Panc1 (cell line): ENCODE measurements at regions not wholly inside any gene's neighbourhood (a gene's known extent, or its start where the extent isn't known, plus 50 kb on each side); places are given as distances from the start of the nearest gene placed in this dataset.

Source experiments
- ATAC-seq: fragments of 200-7000 bp; cut with Tn5 transposase; 2 replicates; pipeline ENCODE4 v1.9.1; 2020; ENCODE audit warnings: mild to moderate bottlenecking, moderate library complexity
- BruUV-seq: library from RNA; stranded (reverse); fragments of 400-500 nt; replicated peaks from 2 replicates; lab custom pipeline; 2021; lab: Mats Ljungman, UMichigan
- CTCF ChIA-PET: fragments of 300-600 bp; sonication (Branson Sonifier 250); formaldehyde crosslinking; loops from one replicate; lab custom pipeline; 2022; ENCODE audit warnings: antibody characterized with exemption; lab: Charles Lee
- POLR2A ChIA-PET: fragments of 300-600 bp; sonication (Branson Sonifier 250); formaldehyde crosslinking; loops from one replicate; lab custom pipeline; 2022; ENCODE audit warnings: antibody characterized with exemption; lab: Charles Lee
- DNase-seq: peaks from one replicate; pipeline ENCODE4 v3.0.0-alpha.2; 2010; ENCODE audit warnings: low read depth, low spot score
- H3K27ac ChIP-seq: 2 replicates; pipeline ENCODE4 v1.5.1; 2011; ENCODE audit warnings: mild to moderate bottlenecking, low read length, inconsistent platforms
- H3K27me3 ChIP-seq: fragments of 200-500 bp; sonication (Bioruptor generic); 2 replicates; pipeline ENCODE4 v1.6.0; 2014; ENCODE audit warnings: low read length, inconsistent platforms; ENCODE audit not compliant: control insufficient read depth, insufficient read depth
- H3K36me3 ChIP-seq: fragments of 200-500 bp; sonication (Bioruptor generic); 2 replicates; pipeline ENCODE4 v1.5.1; 2014; ENCODE audit warnings: inconsistent platforms, mild to moderate bottlenecking, low read length, moderate library complexity; ENCODE audit not compliant: control insufficient read depth, insufficient read depth
- H3K4me1 ChIP-seq: 2 replicates; pipeline ENCODE4 v1.5.1; 2011; ENCODE audit warnings: inconsistent platforms, mild to moderate bottlenecking, low read length, moderate library complexity; ENCODE audit not compliant: control insufficient read depth, insufficient read depth
- H3K4me3 ChIP-seq, 2 experiments: 2 replicates each; pipeline ENCODE4 v1.5.1; 2011 to 2012; ENCODE audit warnings: low read depth in 2 of 2, low read length in 2 of 2, mild to moderate bottlenecking in 2 of 2, inconsistent platforms in 1 of 2, moderate library complexity in 1 of 2
- H3K9me3 ChIP-seq: fragments of 200-500 bp; sonication (Bioruptor generic); 2 replicates; pipeline ENCODE4 v1.5.1; 2014; ENCODE audit warnings: low read depth, mild to moderate bottlenecking, inconsistent platforms, low read length, moderate library complexity; ENCODE audit not compliant: control insufficient read depth, insufficient read depth
- CTCF ChIP-seq: fragments of 450-650 bp; IDR thresholded peaks from 2 replicates; pipeline ENCODE4 v1.5.1; 2017; ENCODE audit warnings: mild to moderate bottlenecking
- POLR2AphosphoS5 ChIP-seq: IDR thresholded peaks from 2 replicates; pipeline ENCODE4 v1.6.1; 2012; ENCODE audit warnings: mild to moderate bottlenecking, low read depth, low read length, moderate library complexity
- REST ChIP-seq, 2 experiments: IDR thresholded peaks; 2 replicates each; pipeline ENCODE4 v1.6.1; 2011 to 2012; ENCODE audit warnings: low read depth in 2 of 2, control low read depth in 1 of 2, low read length in 1 of 2, mild to moderate bottlenecking in 1 of 2, moderate library complexity in 1 of 2; ENCODE audit not compliant: insufficient read depth in 1 of 2
- SIN3A ChIP-seq: IDR thresholded peaks from 2 replicates; pipeline ENCODE4 v1.6.1; 2012; ENCODE audit warnings: low read depth, mild to moderate bottlenecking, low read length, moderate library complexity, borderline replicate concordance; ENCODE audit not compliant: insufficient read depth
- TCF7L2 ChIP-seq: IDR thresholded peaks from 2 replicates; pipeline ENCODE4 v1.6.1; 2011; ENCODE audit warnings: mild to moderate bottlenecking, low read depth, low read length, inconsistent platforms
- in situ Hi-C: cut with HindIII; loops from 2 replicates; pipeline ENCODE4 v1.10.0; 2016; ENCODE audit warnings: low sequenced_read_pairs, low pct_unique_long_range_greater_than_20kb
- intact Hi-C: fragments of 100-400 bp; cut with micrococcal nuclease; formaldehyde crosslinking; loops from one replicate; pipeline ENCODE4 v1.10.0; 2022; ENCODE audit not compliant: unreplicated experiment

- H3K27me3 ChIP-seq = no peaks in the 10 kb centered on the region
- no peaks in the 10 kb centered on the region for H3K36me3 ChIP-seq
- TF ChIP-seq SIN3A (no peak), POLR2AphosphoS5 (no peak), REST (IDR thresholded peaks at IDR 0.05; ENCODE audit: insufficient read depth in 1 of 2, low read depth in 2 of 2, low read length in 1 of 2) (no peak), CTCF (no peak), TCF7L2 (no peak)
- no TSS peak for BruUV-seq
- ATAC-seq (no peak), DNase-seq (no peak)
- in situ Hi-C loops (no loop called here), intact Hi-C loops (no loop called here)
- ChIA-PET CTCF (no interaction called here), POLR2A (no interaction called here)
- H3K27ac ChIP-seq = no peak overlapping the region
- H3K9me3 ChIP-seq = no peaks in the 10 kb centered on the region
- no peaks in the 10 kb centered on the region for H3K4me1 ChIP-seq
- no peak overlapping the region for H3K4me3 ChIP-seq
Measured at GRCh38 chr5:107291866-107292265, 378.9 kb downstream of the EFNA5 start.

GRCh38 chr5:107290780-107291398 is 379.8 kb downstream of the EFNA5 start:
- no peak for DNase-seq
- intact Hi-C loops (no loop called here), in situ Hi-C loops (no loop called here)
- Histone ChIP-seq H3K9me3 (no peaks in the 10 kb centered on the region), H3K27ac (no peak overlapping the region), H3K36me3 (no peaks in the 10 kb centered on the region), H3K4me1 (no peaks in the 10 kb centered on the region), H3K4me3 (no peak overlapping the region), H3K27me3 (no peaks in the 10 kb centered on the region)
- ChIA-PET POLR2A (interaction anchor here (0.5 kb wide), 1 partner anchor 10 kb away, joined by 3 read pairs; no protein-coding TSS in a partner anchor), CTCF (interaction anchor here (0.7 kb wide), 1 partner anchor 43 kb away, joined by 3 read pairs; no protein-coding TSS in a partner anchor)
- TF ChIP-seq REST (IDR thresholded peaks at IDR 0.05; ENCODE audit: insufficient read depth in 1 of 2, low read depth in 2 of 2, low read length in 1 of 2) (no peak), TCF7L2 (no peak), SIN3A (no peak), POLR2AphosphoS5 (no peak), CTCF (no peak)
- BruUV-seq = no TSS peak
- no peak for ATAC-seq
